SKM-1 (cell line): ENCODE measurements at regions not wholly inside any gene's neighbourhood (a gene's known extent, or its start where the extent isn't known, plus 50 kb on each side); places are given as distances from the start of the nearest gene placed in this dataset.

Experiments used
- DNase-seq: peaks from one replicate; lab custom pipeline; 2025; ENCODE audit not compliant: unreplicated experiment; lab: John Stamatoyannopoulos, UW

DNA sequence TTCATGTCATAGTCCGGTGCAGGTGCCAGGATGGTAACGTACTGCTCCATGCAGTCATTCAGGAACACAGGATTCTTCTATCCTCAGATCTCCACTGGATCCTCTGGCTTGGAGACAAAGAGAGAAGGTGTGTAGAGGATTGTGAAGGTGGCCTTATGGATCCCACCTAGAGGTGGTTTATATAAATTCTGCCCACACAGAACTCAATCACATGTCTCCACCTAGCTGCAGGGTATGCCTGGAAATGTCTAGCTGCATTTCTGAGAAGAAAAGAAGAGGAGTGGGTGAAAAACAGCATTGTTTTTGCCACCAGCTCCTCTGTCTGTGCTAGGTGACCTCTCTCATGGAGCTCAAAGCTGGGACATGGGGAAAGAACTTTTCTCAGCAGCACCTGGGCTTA is 478.7 kb downstream of the PDCD6IP start:
- no peak for DNase-seq

GRCh38 chr3:34279901-34280300 is 481.5 kb downstream of the PDCD6IP start:
- no peak for DNase-seq

- DNase-seq, result no peak
These were observed 485.3 kb downstream of the PDCD6IP start for GRCh38 chr3:34283751-34284150.

DNA sequence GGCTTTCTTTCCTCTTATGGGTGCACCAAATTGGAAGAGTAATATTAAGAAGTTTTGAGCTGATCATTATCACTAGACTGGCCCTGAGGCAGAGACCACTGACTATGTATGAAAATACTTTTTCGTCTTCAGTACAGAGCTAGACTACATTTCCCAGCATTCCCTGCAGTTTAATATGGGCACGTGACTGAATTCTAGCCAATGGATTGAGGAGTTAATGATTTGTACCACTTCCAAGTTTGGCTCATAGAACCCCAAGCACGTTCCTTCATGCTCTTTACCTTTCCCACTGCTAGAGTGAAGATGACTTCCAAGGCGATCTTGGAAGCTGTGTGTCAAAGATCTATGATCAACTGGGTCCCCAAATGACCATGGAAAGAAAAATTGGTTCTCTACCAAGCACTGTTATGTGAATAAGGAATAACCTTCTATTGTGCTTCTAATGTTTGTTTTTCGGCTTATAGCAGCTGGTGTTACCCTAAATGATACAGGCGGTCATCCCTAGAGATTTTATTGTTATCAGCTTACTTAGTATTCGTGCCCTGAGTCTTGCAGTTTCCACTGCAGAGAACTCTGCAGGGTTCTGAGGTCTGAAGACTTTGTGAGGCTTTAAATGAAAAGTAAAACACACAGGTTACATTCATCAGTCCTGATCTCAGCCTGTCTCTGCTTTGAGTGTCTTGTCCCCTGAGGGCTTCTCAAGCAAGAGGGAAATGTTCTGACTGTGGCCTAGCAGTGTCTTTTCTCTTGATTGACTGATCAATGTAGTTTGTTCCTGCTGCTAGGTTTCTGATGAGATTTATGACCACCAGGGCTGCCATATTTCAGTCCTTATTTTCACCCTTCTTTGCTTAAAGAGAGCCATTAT is 486.8 kb downstream of the PDCD6IP start:
- no peak for DNase-seq

GRCh38 chr3:34285827-34286188 is 487.4 kb downstream of the PDCD6IP start:
- no peak for DNase-seq

DNA sequence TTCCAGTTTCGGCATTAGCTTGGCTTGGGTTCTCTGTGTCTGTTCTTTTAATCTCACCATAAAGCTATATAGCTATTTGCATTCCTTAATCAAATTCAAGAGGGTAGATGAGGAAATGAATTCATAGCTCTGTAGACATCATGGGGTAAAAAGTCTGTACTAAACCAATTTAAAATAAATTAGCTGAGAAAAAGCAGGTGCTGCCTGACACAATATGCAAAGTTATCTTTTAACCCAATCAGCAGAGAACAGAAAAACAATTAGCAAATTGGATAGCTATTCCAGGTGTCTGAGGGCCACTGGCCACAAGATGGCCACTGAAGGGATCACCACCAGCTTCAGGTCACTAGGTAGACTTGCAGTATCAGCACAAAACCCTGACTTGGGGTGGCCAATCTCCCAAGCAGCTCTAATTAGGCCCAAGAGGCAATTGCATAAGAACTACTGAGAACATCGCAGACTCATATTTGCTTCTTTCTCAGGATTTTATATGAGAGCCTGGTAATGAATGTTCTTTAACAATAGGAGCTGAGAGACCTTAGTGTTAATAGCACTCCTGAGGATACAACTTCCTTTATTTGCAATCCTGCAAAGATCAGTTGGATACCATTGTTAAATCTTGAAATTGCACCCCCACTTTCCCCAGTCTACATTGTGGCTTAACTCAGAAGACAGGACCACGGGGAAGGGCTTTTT is 494.3 kb downstream of the PDCD6IP start:
- no peak for DNase-seq

DNA sequence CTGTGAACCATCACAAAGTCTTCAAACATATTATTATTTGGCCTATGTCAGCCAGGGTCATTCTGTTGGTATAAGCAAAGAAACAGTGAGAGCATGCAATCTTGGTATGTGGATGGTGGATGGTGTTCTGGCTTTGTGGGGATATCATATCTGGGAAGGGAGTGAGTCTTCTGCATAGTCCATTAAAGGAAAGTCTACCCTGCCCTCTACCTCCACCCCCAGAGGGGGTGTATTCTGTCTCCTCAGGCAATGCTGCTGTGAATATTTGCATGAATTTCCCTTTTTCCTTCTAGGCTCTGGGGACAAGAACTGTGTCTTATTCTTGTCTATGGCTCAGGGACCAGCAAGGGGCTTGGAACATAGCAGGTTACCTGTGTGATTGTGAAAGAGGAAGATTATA is 495.8 kb downstream of the PDCD6IP start:
- no peak for DNase-seq

DNA sequence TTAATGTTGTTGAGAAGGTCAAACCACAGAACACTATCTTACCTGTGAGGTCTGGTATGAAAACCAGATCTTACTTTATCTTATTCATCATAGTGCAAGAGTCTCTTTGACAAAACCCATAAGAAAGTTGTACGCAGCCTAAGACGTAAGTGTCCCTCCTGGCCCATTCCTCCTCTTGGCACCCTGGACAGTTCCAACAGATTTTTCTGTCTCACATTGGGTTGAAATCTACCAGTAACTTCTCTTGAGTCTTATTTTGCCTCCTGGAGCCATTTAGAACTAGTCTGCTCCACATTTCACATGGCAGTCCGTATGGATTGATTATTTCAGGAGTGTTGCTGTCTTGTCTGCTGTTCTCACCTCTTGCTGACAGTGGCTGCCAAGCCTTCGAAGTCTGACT is 498.4 kb downstream of the PDCD6IP start:
- no peak for DNase-seq

DNA sequence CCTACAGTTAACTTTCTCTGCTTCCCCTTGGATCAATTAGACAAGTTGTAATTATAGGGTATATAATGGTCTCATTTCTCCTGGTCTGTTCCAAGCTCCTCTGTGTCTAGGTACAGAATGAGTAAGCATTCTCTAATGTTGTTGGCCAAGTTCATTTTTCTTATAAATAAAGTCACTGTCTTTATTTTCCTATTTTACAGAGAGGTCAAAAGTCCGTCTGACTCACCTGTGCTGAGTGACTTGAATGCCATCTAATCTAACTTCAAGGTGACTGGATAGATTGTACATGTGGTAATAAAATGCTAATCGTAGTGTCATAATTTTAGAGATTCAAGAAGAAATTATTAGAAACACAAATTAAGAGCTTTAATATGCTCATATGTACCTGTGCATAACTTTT is 500.2 kb downstream of the PDCD6IP start:
- no peak for DNase-seq

DNA sequence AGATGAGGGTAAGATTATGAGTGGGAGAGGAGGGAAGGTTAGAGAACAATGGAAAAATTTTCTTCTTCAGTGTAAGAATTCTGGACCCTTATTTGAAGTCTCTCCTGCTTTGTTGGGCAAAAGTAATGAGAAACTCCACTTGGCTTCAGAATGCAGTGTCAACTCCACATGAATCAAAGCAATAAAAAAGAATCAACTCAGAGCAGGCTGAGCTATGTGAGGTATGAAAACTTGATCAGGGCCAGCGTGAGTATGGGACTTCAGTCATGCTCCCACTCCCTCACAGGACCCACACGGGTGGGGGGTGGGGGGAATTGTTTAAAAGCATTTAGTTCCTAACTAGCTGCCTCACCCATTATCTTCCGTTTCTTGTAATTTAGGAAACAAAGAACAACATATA is 502.2 kb downstream of the PDCD6IP start:
- DNase-seq, result no peak

DNA sequence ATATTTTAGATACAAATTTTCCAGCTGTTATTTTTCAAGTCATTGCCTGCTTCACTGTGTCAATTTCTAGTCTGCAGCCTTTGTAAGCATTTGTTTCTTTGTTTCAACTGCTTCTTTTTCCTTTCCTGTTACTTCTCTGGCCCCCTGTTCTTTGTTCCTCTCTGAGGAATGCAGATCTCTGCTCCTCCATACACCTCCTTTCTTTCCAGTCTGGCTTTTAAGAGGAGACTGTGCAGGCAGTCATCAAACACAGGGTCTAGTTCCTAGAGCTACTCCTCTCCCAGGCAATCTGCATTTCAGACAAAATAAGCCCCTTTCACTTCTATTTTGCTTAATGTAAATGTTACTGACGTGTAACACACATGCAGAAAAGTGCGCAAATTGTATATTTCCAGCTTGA is 502.9 kb downstream of the PDCD6IP start:
- DNase-seq, result no peak

GRCh38 chr3:34305266-34305665 is 506.8 kb downstream of the PDCD6IP start:
- no peak for DNase-seq

GRCh38 chr3:34312684-34313083 is 514.3 kb downstream of the PDCD6IP start:
- no peak for DNase-seq

- DNase-seq, result no peak
These were observed 521.5 kb downstream of the PDCD6IP start for GRCh38 chr3:34319881-34320280.

- DNase-seq, result no peak
These were observed 525.1 kb downstream of the PDCD6IP start for GRCh38 chr3:34323517-34323916.

DNA sequence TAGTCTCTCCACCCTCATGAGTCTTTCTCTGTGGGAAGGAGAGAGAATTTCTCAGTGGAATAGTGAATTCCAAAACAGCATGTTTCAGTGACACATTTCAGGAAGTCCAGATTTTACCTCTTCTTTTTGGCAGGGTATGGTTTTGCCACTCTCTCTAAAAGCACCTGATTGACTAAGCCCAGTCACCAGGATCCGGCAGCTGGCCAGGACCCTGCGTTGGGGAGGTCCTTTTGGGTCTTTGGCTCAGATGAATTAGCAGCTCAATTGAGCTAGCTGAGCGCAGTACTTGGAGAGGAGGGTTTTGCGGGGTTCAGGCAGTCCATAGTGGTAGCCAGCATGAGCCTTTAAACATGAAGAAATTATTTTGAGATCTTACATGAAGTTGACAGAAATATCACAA is 548.2 kb downstream of the PDCD6IP start:
- DNase-seq, result no peak

- DNase-seq, result no peak
These were observed 553.7 kb downstream of the PDCD6IP start for GRCh38 chr3:34351882-34352777.

- no peak for DNase-seq
These were observed 554.4 kb downstream of the PDCD6IP start for GRCh38 chr3:34352778-34353331.

DNA sequence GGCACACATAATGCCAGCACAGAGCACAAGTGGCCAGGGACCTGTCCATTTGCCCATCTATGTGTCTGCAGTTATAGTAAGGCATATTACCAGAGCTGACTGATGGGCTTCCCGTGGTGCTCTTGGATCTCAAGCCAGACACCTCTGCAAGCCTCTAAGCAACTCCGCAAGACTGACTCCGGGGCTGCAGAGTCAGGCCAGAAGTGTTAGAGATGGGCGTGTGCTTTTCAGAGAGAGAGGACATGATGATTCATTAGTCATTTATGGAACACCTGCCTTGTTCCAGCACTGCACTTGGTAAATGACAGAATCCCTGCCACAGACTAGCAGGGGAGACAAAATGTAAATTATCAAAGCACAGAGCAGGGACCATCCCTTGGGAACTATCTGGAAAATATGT is 559.0 kb downstream of the PDCD6IP start:
- DNase-seq, result no peak

GRCh38 chr3:34359064-34359463 is 560.6 kb downstream of the PDCD6IP start:
- DNase-seq, result no peak

- DNase-seq, result no peak
These were observed 562.3 kb downstream of the PDCD6IP start for GRCh38 chr3:34360713-34361112.
